HG03558 (cell line): ENCODE measurements at regions not wholly inside any gene's neighbourhood (a gene's known extent, or its start where the extent isn't known, plus 50 kb on each side); places are given as distances from the start of the nearest gene placed in this dataset.

Experiments
- ATAC-seq: cut with Tn5 transposase; IDR thresholded peaks from one replicate; pipeline ENCODE4 v1.9.1; 2021; ENCODE audit warnings: moderate number of reproducible peaks; ENCODE audit not compliant: unreplicated experiment; ENCODE audit errors: extremely low read depth

DNA sequence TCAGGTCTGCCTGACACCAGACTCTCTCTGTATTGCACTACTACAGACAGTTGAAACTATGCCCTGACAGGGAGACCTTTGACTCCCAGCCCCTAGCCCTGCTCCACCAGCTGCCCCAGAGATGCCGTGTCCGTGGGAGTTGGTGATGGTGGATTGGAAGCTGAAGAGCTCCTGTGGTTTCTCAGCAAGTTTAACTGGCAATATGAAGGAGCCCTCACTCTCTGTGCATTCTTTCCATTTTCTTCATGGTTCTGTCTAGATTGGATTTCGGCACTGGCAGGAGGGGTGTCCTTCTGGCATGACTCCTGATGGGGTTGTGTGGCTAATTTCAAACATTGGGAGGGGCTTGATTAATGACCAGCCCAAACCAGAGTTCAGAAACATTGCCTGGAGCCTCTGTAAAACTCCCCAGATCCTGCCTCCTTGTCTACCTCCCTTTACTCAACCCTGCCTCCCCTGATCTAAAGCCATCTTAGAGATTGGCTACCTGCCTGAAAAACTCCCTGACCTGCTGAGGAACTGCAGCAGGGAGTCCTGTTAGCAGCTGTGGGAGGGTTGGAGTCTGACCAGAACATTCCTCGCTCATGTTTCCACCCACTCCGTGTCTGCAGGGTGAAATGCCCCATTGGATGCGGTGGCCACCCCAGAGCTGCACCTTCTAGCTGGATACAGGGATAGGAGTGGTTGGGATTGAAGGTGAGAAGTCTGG lies 206.9 kb upstream of the SPRED2 start:
- ATAC-seq: no peak

DNA sequence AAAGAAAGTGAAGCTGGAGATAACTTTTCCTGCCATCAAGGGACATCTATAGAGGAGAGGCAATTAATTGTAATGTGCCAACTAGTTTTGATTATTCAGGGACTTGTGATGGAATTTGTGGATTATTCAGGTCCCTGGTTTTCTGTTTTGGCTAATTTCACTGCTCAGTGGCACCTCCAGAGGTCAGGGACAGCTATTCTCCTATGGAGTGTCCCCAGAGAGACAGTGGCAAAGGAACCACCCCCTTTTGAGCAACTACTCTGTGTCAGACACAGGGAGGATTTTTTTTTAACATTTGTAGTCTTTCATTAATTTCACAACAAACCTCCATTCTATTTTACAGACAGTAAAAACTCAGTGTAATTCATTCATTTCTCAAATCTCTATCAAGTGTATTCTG lies 206.0 kb upstream of the SPRED2 start:
- ATAC-seq: no peak

DNA sequence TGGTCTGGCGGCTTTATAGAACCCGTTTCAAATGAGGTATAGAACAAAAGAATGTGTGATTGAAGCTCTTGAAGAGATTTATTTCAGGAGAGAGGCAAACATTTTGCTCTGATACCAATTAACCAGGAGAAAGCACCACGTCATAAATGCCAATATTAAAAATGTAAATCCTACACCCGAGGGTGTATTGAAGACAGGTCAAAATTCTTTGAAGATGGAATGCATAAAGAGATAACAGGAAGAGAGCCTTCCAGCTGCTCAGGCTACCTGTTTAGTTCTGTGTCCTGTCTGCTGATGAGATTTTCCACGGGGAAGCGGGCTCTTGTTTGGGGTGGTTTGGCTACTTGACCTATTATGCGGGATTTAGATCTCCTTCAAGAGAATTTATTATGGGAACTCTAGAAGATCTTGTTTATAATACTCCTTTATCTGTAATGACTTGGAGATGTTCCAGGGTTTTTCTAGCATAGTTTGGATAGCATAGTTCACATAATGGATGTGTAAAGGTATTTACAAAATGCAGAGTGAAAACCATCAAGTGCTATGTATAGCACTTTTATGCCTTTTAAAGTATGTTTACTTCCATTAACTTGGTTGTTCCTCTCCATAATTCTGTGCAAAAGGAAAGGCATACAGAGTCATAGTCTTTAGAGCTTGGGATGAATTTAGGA lies 204.5 kb upstream of the SPRED2 start:
- no peak for ATAC-seq

DNA sequence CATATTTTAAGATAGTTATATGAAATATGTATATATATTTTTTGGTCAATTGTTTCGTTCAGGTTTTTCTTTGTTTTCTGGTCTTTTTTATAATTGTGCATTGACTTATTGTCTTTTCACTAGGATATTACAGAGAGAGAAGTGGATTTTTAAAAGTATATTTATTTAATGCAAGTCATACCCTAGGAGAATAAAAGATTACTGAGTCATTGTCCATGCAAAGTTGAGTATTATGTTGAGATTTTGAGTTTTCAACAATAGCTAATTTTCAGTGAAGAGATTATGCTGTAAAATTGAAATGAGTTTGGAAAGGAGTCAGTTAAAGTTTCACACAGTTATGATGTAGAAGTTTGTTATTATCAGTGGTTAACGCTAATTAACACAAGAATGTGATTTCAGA lies 203.6 kb upstream of the SPRED2 start:
- no peak for ATAC-seq

DNA sequence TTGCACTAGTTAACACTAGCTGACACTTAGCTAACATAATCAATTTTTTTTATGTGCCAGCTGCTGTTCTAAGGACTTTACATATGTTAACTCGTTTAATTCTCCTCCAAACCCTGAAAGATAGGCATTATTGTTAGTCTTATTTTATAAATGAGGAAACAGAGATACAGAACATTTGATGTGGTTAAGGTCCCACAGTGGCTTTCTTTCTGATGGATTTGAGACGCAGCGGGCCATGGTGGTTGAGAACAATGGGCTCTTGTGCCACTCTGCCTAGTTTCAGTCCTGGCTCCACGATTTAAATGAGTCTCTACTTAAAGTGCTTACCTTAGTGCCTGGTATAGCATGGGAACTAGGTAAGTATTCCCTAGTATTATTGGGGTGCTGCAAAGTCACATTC lies 201.9 kb upstream of the SPRED2 start:
- no peak for ATAC-seq

DNA sequence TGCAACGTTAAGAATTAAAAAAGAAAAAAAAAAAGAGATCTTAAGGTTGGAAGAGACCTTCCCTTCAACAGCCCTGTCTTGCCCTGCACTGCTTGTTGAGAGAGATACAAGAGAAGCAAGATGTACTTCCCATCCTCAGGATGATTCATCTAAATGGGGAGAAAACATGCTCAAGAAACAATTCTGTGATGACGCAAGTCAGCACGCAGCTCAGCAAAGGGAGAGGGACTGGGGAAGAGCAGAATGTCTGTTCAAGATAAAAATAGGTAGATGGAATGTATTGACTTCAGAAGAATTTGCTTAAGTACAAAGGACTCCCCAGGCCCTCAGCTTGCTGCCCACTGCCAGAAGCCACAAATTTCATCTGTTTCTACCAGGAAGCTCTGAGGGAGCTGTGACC lies 198.2 kb upstream of the SPRED2 start:
- ATAC-seq: no peak

DNA sequence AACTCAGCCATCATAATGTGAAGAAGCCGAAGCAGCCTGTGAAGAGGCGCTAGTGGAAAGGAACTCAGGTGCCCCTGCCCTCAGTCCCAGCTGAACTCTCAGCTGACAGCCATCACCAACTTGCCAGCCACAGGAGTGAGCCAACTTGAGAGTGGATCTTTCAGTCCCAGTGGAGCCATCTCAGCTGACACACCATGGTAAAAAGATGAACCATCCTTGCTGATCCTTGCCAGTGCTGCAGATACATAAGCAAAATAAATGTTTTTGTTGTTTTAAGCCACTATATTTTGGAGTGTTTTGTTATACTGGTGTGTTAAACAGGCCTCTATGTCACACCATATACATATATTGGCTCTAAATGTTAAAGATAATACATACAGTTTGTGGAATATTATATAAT lies 195.8 kb upstream of the SPRED2 start:
- ATAC-seq: no peak

DNA sequence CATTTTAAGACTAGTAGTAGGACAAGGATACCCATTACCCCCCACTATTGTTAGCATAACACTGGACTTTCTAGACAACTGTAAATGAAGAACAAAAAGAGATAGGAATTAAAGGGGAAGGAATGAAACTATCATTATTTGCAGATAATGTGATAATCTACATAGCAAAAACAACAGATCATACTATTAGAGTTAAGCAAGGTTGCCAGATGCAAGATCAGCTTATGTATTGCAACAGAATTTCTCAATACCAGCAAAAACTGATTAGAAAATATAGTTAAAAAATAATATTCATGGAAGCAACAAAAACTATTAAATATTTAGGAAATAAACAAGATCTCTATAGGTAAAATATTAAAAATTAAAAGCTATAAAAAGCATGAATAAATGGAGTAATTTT lies 194.4 kb upstream of the SPRED2 start:
- ATAC-seq: no peak

DNA sequence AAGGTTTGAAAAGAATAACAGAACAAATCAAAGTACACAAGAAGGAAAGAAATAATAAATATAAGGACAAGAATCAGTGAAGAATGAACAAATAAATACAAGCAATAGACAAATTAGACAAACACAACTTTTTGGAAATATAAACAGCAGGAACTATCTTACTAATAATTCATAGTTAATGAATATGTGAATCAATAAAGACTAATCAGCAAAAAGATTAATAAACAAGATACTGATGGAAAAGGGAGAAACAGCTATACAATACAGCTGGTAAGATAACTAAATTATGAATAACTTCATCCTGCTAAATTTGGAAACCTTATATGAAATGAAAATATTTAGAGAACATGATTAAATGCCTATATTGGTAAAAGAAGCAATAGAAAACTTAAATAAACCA lies 193.6 kb upstream of the SPRED2 start:
- no peak for ATAC-seq

DNA sequence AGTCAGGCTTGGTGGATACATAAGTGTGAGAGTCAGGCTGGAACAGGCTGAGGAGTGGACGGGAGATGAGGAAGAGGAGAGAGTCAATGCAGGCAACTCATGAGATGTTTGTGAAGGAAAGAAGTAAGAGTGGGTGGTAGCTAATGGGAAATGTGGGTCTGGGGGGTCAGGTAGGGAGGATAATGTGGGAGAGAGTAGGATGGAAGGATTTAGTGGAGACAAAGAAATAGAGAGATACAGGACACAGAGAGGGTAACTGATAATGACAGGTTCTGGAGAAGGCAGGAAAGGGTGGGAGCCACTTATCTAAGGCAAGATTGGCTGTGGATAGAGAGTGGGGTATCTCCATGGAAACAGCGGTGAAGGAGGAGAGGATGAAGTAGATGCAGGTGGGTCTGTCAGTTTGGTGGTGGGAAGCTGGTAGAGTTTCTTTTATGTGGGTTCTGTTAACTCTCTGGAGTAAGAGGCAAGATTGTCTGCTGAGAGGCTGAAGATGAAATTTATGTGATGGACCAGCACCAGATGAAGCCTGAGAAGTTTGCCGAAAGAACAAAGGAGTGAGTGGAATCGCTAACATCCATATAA lies 190.6 kb upstream of the SPRED2 start:
- ATAC-seq: no peak

DNA sequence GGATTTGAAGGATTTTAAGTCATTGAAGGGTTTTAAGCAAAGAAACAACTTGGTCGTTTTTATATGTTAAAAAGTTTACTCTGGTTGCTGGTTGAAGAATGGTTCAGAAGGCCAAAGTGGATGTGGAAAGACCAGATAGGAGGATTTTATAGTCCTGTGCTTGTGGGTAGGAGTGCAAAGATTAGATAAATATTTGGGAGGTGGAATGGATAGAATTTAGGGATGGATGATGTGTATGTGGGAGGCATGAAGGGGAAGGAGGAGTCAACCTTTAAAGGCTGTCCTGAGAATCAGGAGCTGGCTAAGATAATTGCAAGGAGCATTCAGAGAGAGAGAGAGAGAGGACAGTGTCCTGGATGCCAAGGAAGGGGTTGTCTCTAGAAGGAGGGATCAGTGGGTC lies 190.1 kb upstream of the SPRED2 start:
- no peak for ATAC-seq

DNA sequence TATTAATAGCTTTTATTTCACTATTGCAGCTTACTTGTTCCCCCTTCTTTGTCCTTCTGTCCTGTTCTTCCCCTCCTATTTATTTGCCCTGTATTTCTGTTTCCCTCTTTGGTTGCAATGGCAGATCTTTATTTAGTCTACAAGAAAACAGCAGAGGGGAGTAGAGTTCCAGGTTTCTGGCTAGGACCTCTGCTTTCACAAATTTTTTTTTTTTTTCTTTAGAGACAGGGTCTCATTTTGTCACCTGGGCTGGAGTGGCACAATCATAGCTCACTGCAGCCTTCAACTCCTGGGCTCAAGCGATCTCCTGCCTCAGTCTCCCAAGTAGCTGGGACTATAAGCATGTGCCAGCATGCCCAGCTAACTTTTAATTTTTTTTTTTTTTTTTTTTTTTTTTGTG lies 188.1 kb upstream of the SPRED2 start:
- ATAC-seq: no peak

DNA sequence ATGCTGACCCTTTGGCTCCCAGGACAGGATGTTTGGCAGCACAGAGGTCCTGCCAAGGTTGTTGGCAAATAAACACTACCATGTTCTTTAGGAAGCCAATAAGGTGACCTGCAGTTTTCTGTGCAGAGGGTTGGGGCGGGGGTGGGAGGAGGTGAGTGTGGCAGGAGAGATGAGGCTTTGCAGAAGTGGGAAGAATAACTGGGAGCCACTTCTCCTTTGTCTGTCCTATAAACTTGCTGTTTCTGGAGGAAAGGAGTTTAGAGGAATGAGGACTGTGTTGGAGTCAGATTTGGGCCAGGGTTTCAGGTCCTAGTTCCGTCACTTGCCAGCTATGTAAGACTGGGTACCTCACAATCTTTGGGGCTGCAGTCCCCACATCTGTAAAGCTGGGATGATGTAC lies 187.6 kb upstream of the SPRED2 start:
- ATAC-seq: no peak

DNA sequence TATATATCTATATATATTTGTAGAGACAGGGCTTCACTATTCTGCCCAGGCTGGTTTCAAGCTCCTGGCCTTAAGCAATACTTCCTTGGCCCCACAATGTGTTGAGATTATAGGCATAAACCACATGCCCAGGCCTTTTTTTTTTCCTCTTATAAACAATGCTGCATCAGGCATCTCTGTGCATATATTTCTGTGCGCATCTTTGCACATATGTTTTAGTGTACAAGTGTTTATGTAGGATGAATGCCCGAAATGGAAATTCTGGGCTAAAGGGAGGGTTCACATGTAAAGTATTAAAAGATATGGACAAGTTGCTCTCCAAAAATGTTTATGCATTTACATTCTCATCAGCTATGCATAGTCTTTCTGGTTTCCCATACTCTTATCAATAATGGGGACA lies 183.2 kb upstream of the SPRED2 start:
- no peak for ATAC-seq

DNA sequence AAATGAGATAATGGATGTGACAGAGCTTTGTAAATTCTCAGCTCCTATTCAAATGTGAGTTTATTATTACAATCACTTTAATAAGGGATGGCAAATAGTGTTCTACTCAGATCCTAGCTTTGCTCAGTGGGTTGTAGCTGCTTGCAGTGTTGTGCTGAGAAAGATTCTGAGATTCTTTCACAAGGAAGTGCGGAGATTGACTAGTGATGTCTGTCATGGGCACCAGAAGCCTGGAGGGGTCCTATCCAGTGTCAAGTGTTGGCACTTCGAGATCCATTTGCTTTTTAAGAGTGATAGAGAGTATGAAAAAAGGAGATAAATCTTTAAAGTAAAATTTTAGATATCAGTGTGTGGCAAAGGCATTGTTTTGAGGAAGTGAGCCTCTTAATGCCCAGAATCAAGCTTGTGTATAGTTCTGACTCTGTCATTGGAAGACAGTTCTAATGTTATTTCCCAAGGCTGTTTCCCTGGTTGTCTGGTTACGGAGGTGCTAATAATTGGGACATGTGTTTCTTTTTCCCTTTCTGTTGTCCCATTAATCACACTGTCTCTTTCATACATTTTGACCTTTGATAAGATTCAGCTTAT lies 181.7 kb upstream of the SPRED2 start:
- ATAC-seq: no peak

DNA sequence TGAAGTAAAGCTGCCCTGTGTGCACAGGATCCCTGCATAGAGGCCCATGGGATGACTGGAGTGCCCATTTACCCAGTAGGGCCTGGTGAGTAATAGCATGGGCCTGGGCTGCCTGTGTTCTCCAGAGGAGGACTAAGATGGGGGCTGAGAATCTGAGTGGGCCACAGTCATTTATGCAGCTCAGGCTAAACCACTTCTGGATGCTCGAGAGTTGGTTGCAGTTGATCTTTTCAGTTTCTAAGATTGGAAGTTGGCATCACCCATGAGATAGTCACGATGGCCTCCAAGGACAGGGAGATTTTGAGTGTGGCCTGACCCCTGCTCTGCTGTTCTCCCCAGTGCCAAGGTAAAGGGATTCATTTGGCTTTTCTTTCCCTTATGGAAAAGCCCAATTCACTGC lies 179.1 kb upstream of the SPRED2 start:
- ATAC-seq: no peak

DNA sequence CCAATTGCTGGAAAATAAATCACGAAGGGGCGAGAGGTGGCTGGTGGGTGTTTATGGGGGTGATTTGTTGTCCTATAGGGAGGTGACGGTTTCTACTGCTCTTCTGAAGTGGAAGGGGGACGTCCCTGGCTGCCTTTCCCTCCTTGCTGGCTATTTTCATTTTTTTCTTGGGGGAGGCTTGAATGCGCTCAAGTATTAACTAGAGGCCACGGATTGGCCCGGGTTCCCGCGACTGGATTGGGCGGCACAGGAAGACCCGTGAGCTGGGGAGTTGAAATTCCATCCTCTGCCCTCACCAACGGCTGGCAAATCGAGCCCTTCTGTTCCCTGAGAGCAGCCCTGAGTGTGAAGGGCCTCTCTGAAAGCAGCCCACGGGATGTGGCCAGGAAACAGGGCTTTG lies 176.5 kb upstream of the SPRED2 start:
- no peak for ATAC-seq

DNA sequence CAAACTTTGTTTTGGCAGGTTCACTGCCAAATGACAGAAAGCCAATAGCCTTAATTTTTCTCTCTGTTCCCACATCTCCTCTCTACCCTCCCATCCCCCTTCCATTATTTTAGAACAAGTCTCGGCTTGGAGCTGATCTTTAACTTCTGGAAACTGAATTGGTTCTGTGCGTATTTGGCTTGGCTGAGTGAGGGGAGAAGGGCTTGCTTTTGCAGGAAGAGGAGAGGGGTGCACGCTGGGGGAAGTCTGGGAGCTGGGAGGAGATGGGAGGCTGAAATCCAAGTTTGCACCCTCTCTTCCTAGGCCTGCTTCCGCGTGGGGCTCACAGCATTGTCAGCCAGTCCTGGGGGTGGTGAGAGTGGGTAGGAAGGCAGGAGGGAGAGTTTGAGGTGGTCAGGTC lies 176.1 kb upstream of the SPRED2 start:
- ATAC-seq: no peak

DNA sequence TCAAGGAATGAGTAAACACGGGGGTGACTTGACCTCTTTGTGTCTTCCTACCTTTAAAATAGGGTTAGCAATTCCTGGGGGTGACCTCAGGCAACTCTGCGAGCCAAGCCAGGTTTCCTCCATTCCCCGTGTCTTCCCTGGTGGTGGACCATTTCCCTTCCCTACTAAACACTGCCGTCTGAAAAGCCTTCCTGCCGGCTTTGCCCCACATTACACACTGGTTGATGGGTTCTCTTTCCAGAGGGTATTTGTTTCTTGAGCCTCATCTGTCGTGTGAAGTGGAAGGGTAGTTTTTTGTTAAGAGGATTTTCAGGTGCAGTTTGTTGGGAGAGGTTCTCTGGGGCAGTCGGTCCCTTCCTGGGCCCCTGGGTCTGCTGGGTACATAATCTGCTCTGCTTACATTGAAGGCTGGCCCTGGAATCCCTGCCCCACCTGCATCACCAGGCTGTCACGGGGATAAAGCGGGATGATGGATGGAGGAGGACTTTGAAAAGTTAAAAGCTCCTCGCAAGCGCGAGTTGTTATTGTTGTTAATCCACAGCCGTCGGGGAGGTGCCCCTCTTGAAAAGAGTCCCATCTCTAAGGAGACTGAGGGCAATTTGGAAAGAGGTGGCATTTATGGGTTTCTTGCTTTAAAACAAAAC lies 175.4 kb upstream of the SPRED2 start:
- no peak for ATAC-seq

DNA sequence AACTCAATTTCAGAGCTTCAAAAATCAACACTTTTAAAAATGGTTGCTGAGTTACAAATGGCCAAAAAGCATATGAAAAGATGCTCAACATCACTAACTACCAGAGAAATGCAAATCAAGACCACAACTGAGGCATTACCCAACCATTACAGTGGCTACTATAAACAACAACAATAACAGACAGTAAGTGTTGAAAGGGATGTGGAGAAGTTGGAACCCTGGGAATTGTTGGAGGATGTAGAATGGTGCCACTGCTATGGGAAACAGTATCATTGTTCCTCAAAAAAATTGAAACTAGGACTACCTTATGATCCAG lies 173.3 kb upstream of the SPRED2 start:
- ATAC-seq: no peak

DNA sequence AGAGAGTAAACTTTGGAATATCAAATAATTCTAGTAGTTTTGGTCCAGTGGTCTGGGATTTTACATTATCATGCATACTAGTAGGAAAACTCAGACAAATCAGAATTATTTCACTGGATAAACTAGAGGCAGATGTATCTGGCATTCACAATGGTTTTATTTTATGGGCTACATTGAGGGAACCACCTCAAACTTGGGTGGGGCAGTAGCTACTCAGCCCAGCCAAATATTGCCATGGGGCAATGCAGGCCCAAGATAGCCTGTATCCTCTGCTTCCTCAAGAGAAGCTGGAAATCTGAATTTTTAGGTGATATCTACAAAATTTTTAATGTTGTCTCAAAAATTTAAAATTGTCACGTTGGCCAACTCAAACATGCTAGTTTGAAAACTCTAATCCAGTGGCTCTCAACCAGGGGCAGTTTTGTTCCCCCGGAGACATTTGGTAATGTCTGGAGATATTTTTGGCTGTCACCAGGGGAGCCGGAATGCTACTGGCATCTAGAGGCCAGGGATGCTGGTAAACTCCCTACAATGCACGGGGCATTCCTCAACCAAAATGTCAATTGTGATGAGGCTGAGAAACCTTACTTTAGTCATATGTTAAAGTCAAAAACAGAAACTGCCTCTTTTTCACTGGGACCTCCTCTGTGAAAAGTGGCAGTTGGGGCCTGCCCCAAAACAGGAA lies 172.8 kb upstream of the SPRED2 start:
- no peak for ATAC-seq
